ENCODE measurements at regions not wholly inside any gene's neighbourhood (a gene's known extent, or its start where the extent isn't known, plus 50 kb on each side); places are given as distances from the start of the nearest gene placed in this dataset.
"Not testable (repeated sequence)": the region's sequence is repeated elsewhere in the genome, so short reads cannot be mapped to it uniquely, and the experiment has no call there.

DNA sequence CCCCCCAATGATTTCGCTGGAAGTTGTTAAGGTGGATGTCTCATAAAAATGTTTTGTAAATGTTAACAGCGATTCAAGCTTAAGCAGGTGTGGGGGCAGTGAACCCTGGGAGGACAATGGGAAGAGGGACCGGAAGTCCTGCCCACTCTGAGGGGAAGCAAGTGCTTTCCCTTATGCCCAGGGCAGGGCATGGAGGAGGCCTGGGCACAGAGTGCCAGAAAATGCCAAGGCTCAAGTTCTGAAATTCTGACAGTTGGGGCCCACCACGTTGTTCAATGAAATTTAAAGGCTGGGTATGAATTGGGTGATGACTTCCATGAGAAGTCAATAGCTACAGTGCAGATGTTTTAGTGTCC, 132.7 kb upstream of the SALL4 start:
- Histone ChIP-seq H3K9me3 (no peaks in the 10 kb centered on the region), H3K27ac (no peak overlapping the region), H3K4me1 (no peaks in the 10 kb centered on the region), H3K27me3 (no peaks in the 10 kb centered on the region), H3K4me3 (no peak overlapping the region), H3K36me3 (replicated peaks in 1 of 2; ENCODE audit: insufficient read depth in 1 of 2, low read depth in 2 of 2) (no peaks in the 10 kb centered on the region)
- intact Hi-C loops (cut with DNase I) = no loop called here
- 55 to 70% methylated on average over 4 of the region's 4 CpGs for WGBS, 2 donors
- TF ChIP-seq POLR2A (IDR thresholded peaks at IDR 0.05) (no peak), CTCF (IDR thresholded peaks at IDR 0.05) (no peak)
- DNase-seq (no peak), ATAC-seq (no peak)

GRCh38 chr20:51934301-51935002, 132.1 kb upstream of the SALL4 start:
- TF ChIP-seq POLR2A (IDR thresholded peaks at IDR 0.05) (no peak), CTCF (IDR thresholded peaks at IDR 0.05) (no peak)
- WGBS, 2 donors = 52 to 58% methylated on average over 11 of the region's 11 CpGs
- H3K4me3 ChIP-seq = no peak overlapping the region

DNA sequence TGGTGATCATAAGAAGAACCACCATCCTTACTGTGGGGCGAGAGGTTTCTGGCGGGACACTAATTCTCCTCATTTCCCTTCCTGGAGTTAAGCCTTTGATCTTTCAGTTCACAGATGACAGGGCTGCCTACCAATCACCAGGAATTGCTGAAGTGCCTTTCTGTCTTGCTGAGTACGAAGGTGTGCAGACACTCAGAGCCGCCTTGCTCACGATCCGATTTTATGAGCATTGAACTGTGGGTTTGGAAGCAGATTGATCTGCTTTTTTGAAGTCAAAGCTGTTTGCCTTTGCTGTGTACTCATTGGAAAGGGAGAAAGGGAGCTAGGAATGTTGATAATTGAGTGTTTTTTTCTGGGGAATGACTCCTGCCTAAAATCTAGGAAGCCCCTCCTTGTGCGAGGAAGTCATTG, 129.1 kb upstream of the SALL4 start:
- no peak for TF ChIP-seq CTCF (IDR thresholded peaks at IDR 0.05)
- no peak for TF ChIP-seq POLR2A (IDR thresholded peaks at IDR 0.05)
- no peak overlapping the region for H3K27ac ChIP-seq
- H3K4me3 ChIP-seq = no peak overlapping the region
- DNase-seq (no peak), ATAC-seq (no peak)
- 58 to 60% methylated on average over 7 of the region's 7 CpGs for WGBS, 2 donors
- intact Hi-C loops (cut with DNase I) = no loop called here
- no peaks in the 10 kb centered on the region for H3K9me3 ChIP-seq
- H3K4me1 ChIP-seq = no peaks in the 10 kb centered on the region
- no peaks in the 10 kb centered on the region for H3K27me3 ChIP-seq
- H3K36me3 ChIP-seq (replicated peaks in 1 of 2; ENCODE audit: insufficient read depth in 1 of 2, low read depth in 2 of 2) = no peaks in the 10 kb centered on the region

More at GRCh38 chr20:51934301-51935002, 132.1 kb upstream of the SALL4 start:
- Histone ChIP-seq H3K27ac (no peak overlapping the region), H3K4me1 (no peaks in the 10 kb centered on the region), H3K27me3 (no peaks in the 10 kb centered on the region), H3K36me3 (replicated peaks in 1 of 2; ENCODE audit: insufficient read depth in 1 of 2, low read depth in 2 of 2) (no peaks in the 10 kb centered on the region), H3K9me3 (no peaks in the 10 kb centered on the region)
- intact Hi-C loops (cut with DNase I) = no loop called here
- no peak for ATAC-seq
- DNase-seq = no peak

DNA sequence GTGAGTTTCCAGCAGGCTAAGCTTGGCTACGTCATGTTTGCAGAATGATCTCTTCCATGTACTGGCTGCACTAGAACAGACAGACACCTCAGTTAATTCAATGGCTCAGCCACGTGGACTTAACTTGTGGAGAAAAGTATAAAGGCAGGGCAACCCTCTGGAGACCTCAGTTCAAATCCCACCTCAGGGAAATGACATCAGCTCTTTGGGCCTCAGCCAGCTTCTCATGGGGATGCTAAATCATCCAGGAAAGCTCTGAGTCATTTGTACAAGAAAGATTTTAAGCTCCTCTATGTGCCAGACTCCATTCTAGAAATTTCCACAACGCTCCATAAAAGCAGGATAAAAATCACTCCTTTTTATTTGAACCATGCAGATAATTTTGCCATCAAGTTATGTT, 128.5 kb upstream of the SALL4 start:
- DNase-seq = no peak
- Histone ChIP-seq H3K36me3 (replicated peaks in 1 of 2; ENCODE audit: insufficient read depth in 1 of 2, low read depth in 2 of 2) (no peaks in the 10 kb centered on the region), H3K4me3 (no peak overlapping the region), H3K27ac (no peak overlapping the region), H3K4me1 (no peaks in the 10 kb centered on the region), H3K27me3 (no peaks in the 10 kb centered on the region), H3K9me3 (no peaks in the 10 kb centered on the region)
- intact Hi-C loops (cut with DNase I) = no loop called here
- TF ChIP-seq CTCF (IDR thresholded peaks at IDR 0.05) (no peak), POLR2A (IDR thresholded peaks at IDR 0.05) (no peak)
- WGBS, 2 donors = 66 to 80% methylated on average over 3 of the region's 3 CpGs
- no peak for ATAC-seq

DNA sequence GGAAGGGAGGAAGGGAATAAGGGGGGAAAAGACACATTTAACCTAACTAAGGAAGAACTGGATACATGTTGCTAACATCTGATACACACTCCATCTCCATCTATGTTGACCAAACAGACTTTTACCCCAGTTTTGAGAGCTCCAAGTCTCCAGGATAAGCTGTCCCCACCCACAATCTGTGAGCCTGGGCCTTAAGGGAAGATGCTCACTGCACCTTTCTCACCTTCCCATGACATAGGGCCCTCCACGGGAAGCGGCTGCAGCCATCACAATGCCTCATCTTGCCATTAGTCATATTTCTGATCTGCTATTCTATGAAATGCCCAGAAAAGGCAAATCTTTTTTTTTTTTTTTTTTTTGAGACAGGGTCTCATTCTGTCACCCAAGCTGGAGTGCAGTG, 126.6 kb upstream of the SALL4 start:
- intact Hi-C loops (cut with DNase I) = no loop called here
- H3K27ac ChIP-seq = no peak overlapping the region
- H3K4me3 ChIP-seq = no peak overlapping the region
- no peaks in the 10 kb centered on the region for H3K36me3 ChIP-seq (replicated peaks in 1 of 2; ENCODE audit: insufficient read depth in 1 of 2, low read depth in 2 of 2)
- H3K9me3 ChIP-seq = no peaks in the 10 kb centered on the region
- no peaks in the 10 kb centered on the region for H3K27me3 ChIP-seq
- 84 to 88% methylated on average over 2 of the region's 2 CpGs for WGBS, 2 donors
- ATAC-seq (no peak), DNase-seq (no peak)
- H3K4me1 ChIP-seq = no peaks in the 10 kb centered on the region
- TF ChIP-seq POLR2A (IDR thresholded peaks at IDR 0.05) = no peak
- TF ChIP-seq CTCF (IDR thresholded peaks at IDR 0.05) = no peak

GRCh38 chr20:51927970-51928369, 125.6 kb upstream of the SALL4 start:
- DNase-seq; H3K27ac ChIP-seq; H3K27me3 ChIP-seq; H3K36me3 ChIP-seq (replicated peaks in 1 of 2; ENCODE audit: insufficient read depth in 1 of 2, low read depth in 2 of 2); ATAC-seq; H3K4me1 ChIP-seq; H3K9me3 ChIP-seq; H3K4me3 ChIP-seq; intact Hi-C loops (cut with DNase I): not testable (repeated sequence)
- WGBS, 2 donors = 80 to 84% methylated on average over 5 of the region's 5 CpGs

All from body of pancreas (tissue), 4 donors.